Medulla oblongata (tissue), 1 donor: ENCODE measurements at regions not wholly inside any gene's neighbourhood (a gene's known extent, or its start where the extent isn't known, plus 50 kb on each side); places are given as distances from the start of the nearest gene placed in this dataset.
"Not testable (repeated sequence)": the region's sequence is repeated elsewhere in the genome, so short reads cannot be mapped to it uniquely, and the experiment has no call there.

Experiments
- DNase-seq: peaks from one replicate; pipeline ENCODE4 v3.0.0-alpha.2; 2015; ENCODE audit errors: extremely low spot score

GRCh38 chr13:28573595-28574373, 78.9 kb upstream of the FLT1 start:
- no peak for DNase-seq

DNA sequence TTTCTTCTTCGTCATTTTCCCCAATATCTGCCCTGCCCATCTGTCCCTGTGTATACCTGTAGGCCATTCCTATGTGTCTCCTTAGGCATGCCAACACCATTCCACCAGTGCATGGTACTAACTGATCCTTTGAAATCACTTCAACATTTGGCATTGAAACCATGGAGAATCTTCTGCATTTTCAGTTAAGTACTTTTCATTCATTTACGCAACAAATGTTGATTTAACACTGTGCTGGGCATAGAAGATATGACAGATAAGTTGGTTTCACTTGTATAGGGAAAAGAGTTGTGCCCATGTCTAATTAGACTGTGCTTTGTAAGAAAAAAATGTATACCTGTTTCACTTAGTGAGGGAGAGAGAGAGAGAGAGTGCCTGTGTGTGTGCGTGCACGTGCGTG, 77.9 kb upstream of the FLT1 start:
- DNase-seq, result no peak

DNA sequence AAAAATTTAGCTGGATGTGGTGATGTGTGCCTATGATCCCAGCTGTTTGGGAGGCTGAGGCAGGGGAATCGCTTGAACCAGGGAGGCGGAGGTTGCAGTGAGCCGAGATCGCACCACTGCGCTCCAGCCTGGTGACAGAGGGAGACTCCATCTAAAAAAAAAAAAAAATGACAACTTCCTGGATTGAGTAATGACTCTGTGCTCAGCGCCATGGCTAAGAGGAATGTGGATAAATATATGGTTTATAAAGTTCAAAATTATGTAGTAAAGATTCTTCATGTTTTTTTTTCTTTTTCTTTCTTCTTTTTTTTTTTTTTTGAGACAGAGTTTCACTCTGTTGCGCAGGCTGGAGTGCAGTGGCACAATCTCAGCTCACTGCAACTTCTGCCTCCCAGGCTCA, 75.4 kb upstream of the FLT1 start:
- DNase-seq, result not testable (repeated sequence)

GRCh38 chr13:28569886-28570285, 75.0 kb upstream of the FLT1 start:
- DNase-seq, result no peak

GRCh38 chr13:28568286-28568685, 73.4 kb upstream of the FLT1 start:
- peak; percentile 71 for DNase-seq

- DNase-seq, result no peak
Measured at GRCh38 chr13:28566891-28567290, 72.0 kb upstream of the FLT1 start.

- no peak for DNase-seq
Measured at GRCh38 chr13:28566283-28566682, 71.4 kb upstream of the FLT1 start.

GRCh38 chr13:28564030-28564429, 69.1 kb upstream of the FLT1 start:
- no peak for DNase-seq

- no peak for DNase-seq
Measured at GRCh38 chr13:28563609-28564008, 68.7 kb upstream of the FLT1 start.

DNA sequence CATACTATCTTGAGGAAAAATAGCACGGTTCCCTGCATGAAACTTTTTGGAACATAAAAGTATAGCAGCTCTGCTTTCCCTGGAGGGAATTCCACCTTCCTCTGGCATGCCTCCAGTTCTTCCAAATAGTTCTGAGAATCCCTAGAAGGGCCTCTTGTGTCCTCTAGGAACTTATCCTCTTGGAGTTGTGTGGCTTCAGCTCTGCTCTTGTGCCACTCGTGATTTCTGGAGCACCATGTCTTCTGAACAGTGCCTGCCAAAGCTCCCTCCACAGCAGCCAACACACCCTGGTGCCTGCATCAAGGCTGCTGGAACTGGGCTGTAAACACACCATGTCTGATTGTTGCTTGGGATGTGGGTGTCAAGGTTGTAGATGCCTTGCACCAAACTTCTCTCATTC, 65.7 kb upstream of the FLT1 start:
- DNase-seq, result no peak

DNA sequence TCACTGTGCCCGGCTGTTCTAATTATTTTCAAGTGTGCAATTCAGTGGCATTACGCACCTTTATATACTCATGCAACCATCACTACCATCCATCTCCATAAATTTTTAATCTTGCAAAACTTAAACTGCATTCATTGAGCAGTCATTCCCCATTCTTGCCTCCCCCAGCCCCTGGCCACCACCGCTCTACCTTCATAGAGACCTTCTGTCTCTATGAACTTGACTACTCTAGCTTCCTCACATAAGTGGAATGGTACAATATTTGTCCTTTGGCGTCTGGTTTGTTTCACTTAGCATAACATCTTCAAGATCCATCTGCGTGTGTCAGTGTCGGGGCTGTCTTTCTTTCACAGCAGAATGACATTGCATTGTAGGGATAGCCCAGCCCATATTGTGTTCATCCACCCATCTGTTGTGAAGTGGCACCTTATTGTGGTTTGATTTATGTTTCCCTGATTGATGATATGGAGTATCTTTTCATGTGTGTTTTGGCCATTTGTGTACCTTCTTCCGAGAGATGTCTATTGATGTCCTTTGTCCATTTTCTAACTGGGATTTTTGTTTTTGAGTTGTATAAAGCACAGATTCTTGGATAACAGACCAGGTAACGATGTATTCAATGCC, 64.8 kb upstream of the FLT1 start:
- DNase-seq, result no peak

- DNase-seq, result no peak
Measured at GRCh38 chr13:28558567-28558966, 63.6 kb upstream of the FLT1 start.

DNA sequence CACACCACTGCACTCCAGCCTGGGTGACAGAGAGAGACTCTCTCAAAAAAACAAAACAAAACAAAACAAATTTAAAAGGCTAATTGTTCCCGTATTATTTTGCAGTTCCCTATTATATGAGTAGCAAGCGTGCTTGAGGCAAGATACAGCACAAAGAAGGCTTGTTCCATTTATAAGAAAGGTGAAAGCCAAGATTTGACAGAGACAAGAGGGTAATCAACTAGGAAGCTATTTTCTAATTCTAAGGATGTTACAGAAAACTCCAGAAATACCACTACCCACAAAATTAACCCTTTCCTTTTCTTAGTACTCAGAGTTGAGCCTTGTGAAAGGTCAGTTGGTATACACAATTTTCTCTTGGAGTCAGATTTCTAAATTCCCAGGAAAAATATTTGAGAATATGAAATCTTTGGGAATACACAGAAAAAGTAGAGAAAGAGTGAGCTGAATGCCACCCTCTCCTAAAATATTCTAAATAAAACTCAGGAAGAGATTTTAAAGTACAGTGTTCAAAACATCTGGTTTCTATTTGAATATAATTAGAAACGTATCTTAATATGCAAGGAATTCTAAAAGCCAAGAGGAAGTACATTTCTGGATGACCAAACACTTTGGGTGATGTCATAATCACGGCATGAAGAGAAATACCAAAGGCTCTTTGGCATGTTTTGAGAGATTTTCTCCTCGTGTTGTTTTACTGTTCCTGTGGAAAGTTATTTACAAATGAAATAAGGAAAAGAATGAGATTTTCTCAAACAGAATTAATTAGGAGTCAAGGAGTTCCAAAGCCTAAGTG, 63.0 kb upstream of the FLT1 start:
- DNase-seq, result no peak

DNA sequence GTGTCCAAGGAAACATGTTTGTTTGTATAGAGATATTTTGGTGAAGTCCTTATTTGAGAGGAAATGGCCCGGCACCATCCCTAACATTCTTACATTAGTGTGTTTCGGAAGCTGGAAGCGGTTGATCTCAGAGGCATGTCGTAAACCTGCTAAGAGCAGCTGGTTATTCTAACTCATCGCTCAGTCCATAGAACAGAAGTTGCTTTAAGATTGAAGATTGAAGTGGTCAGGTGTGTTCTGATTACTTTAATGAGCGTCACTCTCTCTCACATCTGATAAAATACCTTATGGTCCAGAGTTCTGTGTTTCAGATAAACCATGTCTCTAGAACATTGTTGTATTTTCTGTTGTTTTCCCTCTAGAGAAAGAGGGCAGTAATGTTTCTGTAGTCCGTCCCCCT, 60.2 kb upstream of the FLT1 start:
- no peak for DNase-seq

- no peak for DNase-seq
Measured at GRCh38 chr13:28553971-28554370, 59.0 kb upstream of the FLT1 start.

DNA sequence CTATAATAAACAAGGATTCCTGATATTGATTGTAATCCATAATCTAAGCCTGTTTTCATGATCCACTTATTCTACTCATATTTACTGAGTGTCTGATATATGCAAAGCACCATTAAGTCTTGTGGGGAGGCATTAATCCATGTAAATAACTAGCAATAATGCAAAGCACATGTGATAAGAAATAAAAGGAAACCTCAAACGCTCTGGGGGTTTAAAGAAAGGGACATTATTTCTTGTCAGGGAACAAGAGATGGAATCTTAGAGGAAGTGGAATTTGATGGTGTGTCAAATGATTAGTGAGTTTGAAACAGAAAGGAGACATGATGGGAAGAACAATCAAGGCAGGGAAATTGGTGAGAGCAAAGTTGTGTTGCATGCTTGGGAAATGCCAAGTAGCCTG, 57.4 kb upstream of the FLT1 start:
- DNase-seq, result no peak

DNA sequence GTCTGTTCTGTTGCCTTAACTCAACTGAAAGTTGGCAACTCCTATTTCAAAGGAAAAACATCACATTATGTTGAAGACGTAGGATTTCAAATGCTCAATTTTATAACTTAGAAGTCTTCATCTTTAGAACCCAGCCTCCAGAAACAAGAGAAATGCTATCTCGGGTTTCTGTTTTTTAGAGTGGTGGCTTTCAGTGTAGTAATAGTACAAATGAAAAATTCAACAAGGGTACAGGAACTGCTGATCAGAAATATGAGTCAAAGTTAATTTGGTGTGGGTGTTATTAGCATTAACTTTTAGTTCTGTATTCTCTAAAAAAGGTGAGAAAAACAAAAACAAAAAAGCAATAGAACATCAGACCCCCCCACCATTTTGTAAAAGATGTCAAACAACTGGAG, 56.6 kb upstream of the FLT1 start:
- DNase-seq, result no peak

DNA sequence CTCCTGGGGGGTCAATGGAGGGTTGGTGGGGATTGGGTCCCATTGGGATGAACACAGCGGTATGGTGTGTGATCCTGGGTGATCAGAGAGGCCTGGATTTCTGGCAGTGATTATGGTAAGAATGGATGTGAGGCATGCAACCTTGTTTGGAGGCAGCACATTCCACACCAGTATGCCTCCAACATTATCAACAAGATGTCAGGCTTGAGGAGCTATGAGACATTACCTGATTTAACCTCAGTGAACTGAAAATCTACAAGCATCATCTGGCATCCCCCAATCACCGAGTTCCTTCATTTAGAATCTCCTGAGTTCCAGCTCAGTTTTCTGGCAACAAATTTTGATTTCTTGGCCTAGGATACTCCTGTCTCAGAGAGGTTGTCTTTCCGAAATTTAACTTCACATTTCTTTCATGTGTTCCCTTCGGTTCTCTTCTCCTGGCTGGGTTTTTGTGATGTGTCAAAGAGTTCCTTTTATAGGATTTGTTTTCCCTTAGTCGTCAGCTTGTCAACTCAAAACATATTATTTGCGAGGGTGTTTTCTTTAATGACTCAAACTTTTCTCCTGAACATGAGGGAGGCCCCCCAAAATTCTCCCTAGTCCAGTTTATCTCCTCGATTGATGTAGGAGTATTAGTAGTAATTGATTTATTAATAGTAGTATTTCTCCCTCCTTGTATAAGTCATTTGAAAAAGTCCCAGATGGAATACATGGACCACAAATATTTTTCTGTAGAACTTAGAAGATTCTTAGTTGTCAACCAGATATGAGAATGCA, 56.0 kb upstream of the FLT1 start:
- no peak for DNase-seq

- no peak for DNase-seq
Measured at GRCh38 chr13:28550091-28550490, 55.2 kb upstream of the FLT1 start.

DNA sequence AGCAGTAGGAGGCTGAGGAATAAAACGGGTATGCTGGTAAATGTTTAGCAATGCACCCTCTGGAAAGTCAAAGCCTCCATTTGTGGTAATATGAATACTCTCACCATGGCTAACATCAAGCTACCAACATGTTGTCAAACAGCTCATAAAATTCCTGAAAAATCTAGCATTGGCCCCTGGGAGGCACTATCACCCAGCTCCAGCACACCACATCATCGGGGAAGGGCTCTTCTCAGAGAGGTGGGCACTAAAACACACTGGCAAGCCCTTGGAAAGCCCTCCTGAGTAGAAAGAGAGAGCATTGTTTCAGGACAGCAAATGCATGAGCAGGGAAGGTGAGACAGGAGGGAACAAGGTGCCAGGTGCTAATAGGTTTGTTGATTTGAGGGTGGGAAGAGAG, 53.9 kb upstream of the FLT1 start:
- DNase-seq, result no peak

- no peak for DNase-seq
Measured at GRCh38 chr13:28548468-28548867, 53.5 kb upstream of the FLT1 start.
